PC-3 (cell line): ENCODE measurements at regions not wholly inside any gene's neighbourhood (a gene's known extent, or its start where the extent isn't known, plus 50 kb on each side); places are given as distances from the start of the nearest gene placed in this dataset.

Experiments used
- ATAC-seq: fragments of 200-7000 bp; cut with Tn5 transposase; 2 replicates; pipeline ENCODE4 v1.9.1; 2020; ENCODE audit warnings: mild to moderate bottlenecking, moderate library complexity
- BruUV-seq: library from RNA; stranded (reverse); fragments of 400-500 nt; replicated peaks from 2 replicates; lab custom pipeline; 2021; lab: Mats Ljungman, UMichigan
- CTCF ChIA-PET: fragments of 300-600 bp; sonication (Branson Sonifier 250); formaldehyde crosslinking; loops from one replicate; lab custom pipeline; 2022; ENCODE audit warnings: antibody characterized with exemption; lab: Charles Lee
- POLR2A ChIA-PET: fragments of 300-600 bp; sonication (Branson Sonifier 250); formaldehyde crosslinking; loops from one replicate; lab custom pipeline; 2022; ENCODE audit warnings: antibody characterized with exemption; ENCODE audit not compliant: unreplicated experiment; lab: Charles Lee
- DNase-seq: peaks from one replicate; pipeline ENCODE4 v3.0.0-alpha.2; 2015
- H2AFZ ChIP-seq: fragments of 300-600 bp; sonication (generic); 2 replicates; pipeline ENCODE4 v1.6.0; 2016; ENCODE audit warnings: antibody characterized with exemption, low read length
- H3F3A ChIP-seq: fragments of 300-600 bp; sonication (generic); one replicate; pipeline ENCODE4 v1.6.0; 2017; ENCODE audit warnings: antibody characterized with exemption, low read length, control low read depth, mild to moderate bottlenecking; ENCODE audit not compliant: unreplicated experiment
- H3K27ac ChIP-seq: fragments of 300-600 bp; sonication (generic); 2 replicates; pipeline ENCODE4 v1.5.1; 2016; ENCODE audit warnings: mild to moderate bottlenecking, low read length
- H3K27me3 ChIP-seq: fragments of 300-600 bp; sonication (generic); 2 replicates; pipeline ENCODE4 v1.6.1; 2016; ENCODE audit warnings: low read length, mixed read lengths
- H3K36me3 ChIP-seq: fragments of 300-600 bp; sonication (generic); 2 replicates; pipeline ENCODE4 v1.6.1; 2016; ENCODE audit warnings: low read depth, mixed run types, low read length, mixed read lengths
- H3K4me1 ChIP-seq: fragments of 300-600 bp; sonication (generic); 2 replicates; pipeline ENCODE4 v1.5.1; 2016; ENCODE audit warnings: low read length; ENCODE audit not compliant: insufficient read depth
- H3K4me2 ChIP-seq: fragments of 300-600 bp; sonication (generic); 2 replicates; pipeline ENCODE4 v1.6.0; 2016; ENCODE audit warnings: low read length
- H3K4me3 ChIP-seq: fragments of 300-600 bp; sonication (generic); 2 replicates; pipeline ENCODE4 v1.5.1; 2016; ENCODE audit warnings: mild to moderate bottlenecking, low read length, mixed read lengths
- H3K79me2 ChIP-seq: fragments of 300-600 bp; sonication (generic); 2 replicates; pipeline ENCODE4 v1.6.1; 2017; ENCODE audit warnings: low read length, mixed read lengths
- H3K9ac ChIP-seq: fragments of 300-600 bp; sonication (generic); 2 replicates; pipeline ENCODE4 v1.6.0; 2016; ENCODE audit warnings: mild to moderate bottlenecking, low read length
- H3K9me2 ChIP-seq: fragments of 300-600 bp; sonication (generic); replicated peaks from 2 replicates; pipeline ENCODE4 v1.6.1; 2016; ENCODE audit warnings: mixed run types, low read length, mixed read lengths
- H3K9me3 ChIP-seq: fragments of 300-600 bp; sonication (generic); 2 replicates; pipeline ENCODE4 v1.6.1; 2016; ENCODE audit warnings: low read length, mixed read lengths
- H4K20me1 ChIP-seq: fragments of 300-600 bp; sonication (generic); 2 replicates; pipeline ENCODE4 v1.6.1; 2016; ENCODE audit warnings: low read length, mixed read lengths
- CTCF ChIP-seq: fragments of 300-600 bp; sonication (generic); conservative IDR thresholded peaks from 2 replicates; pipeline ENCODE4 v1.5.1; 2017; ENCODE audit warnings: antibody characterized with exemption, low read depth, mild to moderate bottlenecking, low read length
- EZH2 ChIP-seq: fragments of 300-600 bp; sonication (generic); IDR thresholded peaks from one replicate; pipeline ENCODE4 v1.6.1; 2017; ENCODE audit warnings: antibody characterized with exemption, mild to moderate bottlenecking, low read length; ENCODE audit not compliant: unreplicated experiment
- EZH2phosphoT487 ChIP-seq: fragments of 300-600 bp; sonication (generic); IDR thresholded peaks from 2 replicates; pipeline ENCODE4 v1.6.1; 2018; ENCODE audit warnings: mild to moderate bottlenecking, antibody characterized with exemption, low read length, borderline replicate concordance
- intact Hi-C: fragments of 100-400 bp; cut with micrococcal nuclease; formaldehyde crosslinking; loops from 2 replicates; pipeline ENCODE4 v1.9.0; 2023

- ATAC-seq (no peak), DNase-seq (no peak)
- H4K20me1 ChIP-seq: no peaks in the 10 kb centered on the region
- H2AFZ ChIP-seq: no peak overlapping the region
- peaks cover 60% of the 10 kb centered on the region for H3K27me3 ChIP-seq
- intact Hi-C loops: no loop called here
- no peaks in the 10 kb centered on the region for H3K36me3 ChIP-seq
- no peak overlapping the region for H3K4me2 ChIP-seq
- H3K27ac ChIP-seq: no peak overlapping the region
- no peaks in the 10 kb centered on the region for H3F3A ChIP-seq
- H3K4me3 ChIP-seq: no peak overlapping the region
- H3K4me1 ChIP-seq: no peaks in the 10 kb centered on the region
- no peaks in the 10 kb centered on the region for H3K9me2 ChIP-seq
- no peak overlapping the region for H3K9ac ChIP-seq
- TF ChIP-seq CTCF: no peak
- no peak for TF ChIP-seq EZH2phosphoT487
- TF ChIP-seq EZH2: no peak
- no TSS peak for BruUV-seq
- H3K9me3 ChIP-seq: no peaks in the 10 kb centered on the region
- no peaks in the 10 kb centered on the region for H3K79me2 ChIP-seq
- ChIA-PET CTCF (no interaction called here), POLR2A (no interaction called here)
Measured at GRCh38 chr16:54508351-54508750, 221.8 kb upstream of the IRX3 start.

DNA sequence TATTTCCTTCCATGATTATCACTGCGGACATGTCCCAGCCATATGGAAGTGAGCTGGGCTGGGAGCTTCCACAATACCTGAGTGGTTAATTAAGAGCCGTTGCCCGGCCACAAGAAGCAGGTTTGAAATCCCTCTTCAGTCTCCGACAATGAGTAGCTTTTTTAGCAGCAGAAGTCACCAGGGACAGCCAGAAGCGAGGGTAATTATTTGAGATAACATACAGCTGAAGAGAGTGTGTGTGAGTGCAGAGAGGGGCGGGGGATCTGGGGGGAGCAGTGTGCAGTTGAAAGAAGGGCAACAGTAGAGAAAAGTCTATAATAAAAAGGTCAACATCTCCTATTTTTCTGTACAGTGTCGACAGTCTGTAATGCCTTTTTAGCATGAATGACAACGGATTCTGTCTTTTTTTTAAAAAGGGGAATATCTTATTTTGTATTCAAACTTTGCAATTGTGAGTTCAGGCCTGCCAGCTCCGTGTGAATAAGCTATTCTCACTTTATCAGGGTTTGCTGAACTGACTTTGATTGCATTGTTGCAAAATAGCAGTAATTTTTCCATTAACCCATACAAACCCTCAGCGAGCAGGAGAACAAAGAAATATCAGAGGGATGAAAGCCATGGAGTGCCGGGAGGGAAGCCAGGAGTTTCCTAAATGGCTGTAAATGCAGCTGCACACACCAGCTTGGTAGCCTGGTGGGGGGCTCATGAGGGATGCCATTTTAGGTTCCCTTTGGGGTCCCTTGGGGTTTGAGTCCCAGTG lies 220.3 kb upstream of the IRX3 start:
- ATAC-seq: no peak
- H3K9me3 ChIP-seq: no peaks in the 10 kb centered on the region
- no peak overlapping the region for H2AFZ ChIP-seq
- no peaks in the 10 kb centered on the region for H3K4me1 ChIP-seq
- H3K36me3 ChIP-seq: no peaks in the 10 kb centered on the region
- no peaks in the 10 kb centered on the region for H3K9me2 ChIP-seq
- H3K9ac ChIP-seq: no peak overlapping the region
- no peak overlapping the region for H3K27ac ChIP-seq
- intact Hi-C loops: no loop called here
- H4K20me1 ChIP-seq: no peaks in the 10 kb centered on the region
- POLR2A ChIA-PET: no interaction called here
- H3K4me2 ChIP-seq: no peak overlapping the region
- TF ChIP-seq EZH2phosphoT487 (no peak), EZH2 (no peak), CTCF (no peak)
- no peaks in the 10 kb centered on the region for H3K79me2 ChIP-seq
- DNase-seq: no peak
- H3K4me3 ChIP-seq: no peak overlapping the region
- CTCF ChIA-PET: no interaction called here
- BruUV-seq: no TSS peak
- H3F3A ChIP-seq: no peaks in the 10 kb centered on the region
- H3K27me3 ChIP-seq: peaks cover 53% of the 10 kb centered on the region

DNA sequence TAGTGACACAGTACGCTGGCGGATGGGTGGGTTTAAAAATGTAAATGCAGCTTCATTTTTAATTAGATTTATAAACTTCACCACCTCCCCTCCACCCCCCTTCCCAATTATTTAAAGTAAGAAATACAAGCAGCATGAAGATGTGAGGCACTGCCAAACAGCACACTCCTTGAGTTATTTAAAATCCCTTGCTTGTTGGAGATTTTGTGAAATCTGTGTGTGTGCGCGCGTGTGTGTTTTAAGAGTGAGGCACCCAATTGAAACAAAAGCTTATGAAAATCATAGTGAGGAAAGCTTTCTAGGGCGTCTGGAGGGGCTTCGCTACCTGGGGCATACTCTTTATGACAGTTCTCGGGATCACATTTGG lies 219.6 kb upstream of the IRX3 start:
- no peak for TF ChIP-seq EZH2phosphoT487
- no peak for TF ChIP-seq CTCF
- TF ChIP-seq EZH2: no peak
- BruUV-seq: no TSS peak
- H2AFZ ChIP-seq: no peak overlapping the region
- H3K4me2 ChIP-seq: no peak overlapping the region
- DNase-seq (no peak), ATAC-seq (no peak)
- H3K9me3 ChIP-seq: no peaks in the 10 kb centered on the region
- CTCF ChIA-PET: no interaction called here
- H3K27ac ChIP-seq: no peak overlapping the region
- H4K20me1 ChIP-seq: no peaks in the 10 kb centered on the region
- intact Hi-C loops: no loop called here
- POLR2A ChIA-PET: no interaction called here
- no peak overlapping the region for H3K9ac ChIP-seq
- H3K4me3 ChIP-seq: no peak overlapping the region
- no peaks in the 10 kb centered on the region for H3K36me3 ChIP-seq
- H3K27me3 ChIP-seq: peaks cover 53% of the 10 kb centered on the region
- no peaks in the 10 kb centered on the region for H3K4me1 ChIP-seq
- no peaks in the 10 kb centered on the region for H3K9me2 ChIP-seq
- no peaks in the 10 kb centered on the region for H3K79me2 ChIP-seq
- no peaks in the 10 kb centered on the region for H3F3A ChIP-seq
